Activated CD4-positive, alpha-beta T cell treated with anti-CD3 and anti-CD28 coated beads, Interleukin-2, amount 10 ng/mL, durations not matched to agents 24 days and 14 days (primary cell): ENCODE measurements at regions not wholly inside any gene's neighbourhood (a gene's known extent, or its start where the extent isn't known, plus 50 kb on each side); places are given as distances from the start of the nearest gene placed in this dataset.

Experiments used
- DNase-seq: peaks from one replicate; pipeline ENCODE4 v3.0.0; 2022
- H3K27ac Mint-ChIP-seq: one replicate; pipeline ENCODE4 v1.8.0; 2022; ENCODE audit warnings: mild to moderate bottlenecking, mixed read lengths
- H3K27me3 Mint-ChIP-seq: one replicate; pipeline ENCODE4 v1.8.0; 2022; ENCODE audit warnings: mixed read lengths
- H3K36me3 Mint-ChIP-seq: one replicate; pipeline ENCODE4 v1.8.0; 2022; ENCODE audit warnings: low read depth, mild to moderate bottlenecking, mixed read lengths
- H3K4me1 Mint-ChIP-seq: one replicate; pipeline ENCODE4 v1.8.0; 2021; ENCODE audit warnings: mixed read lengths
- H3K4me3 Mint-ChIP-seq: one replicate; pipeline ENCODE4 v1.8.0; 2022; ENCODE audit warnings: mild to moderate bottlenecking, moderate library complexity, mixed read lengths
- H3K9me3 Mint-ChIP-seq: one replicate; pipeline ENCODE4 v1.8.0; 2021; ENCODE audit warnings: mixed read lengths
- intact Hi-C: fragments of 100-400 bp; cut with micrococcal nuclease; formaldehyde crosslinking; loops from one replicate; pipeline ENCODE4 v1.15.1; 2023

DNA sequence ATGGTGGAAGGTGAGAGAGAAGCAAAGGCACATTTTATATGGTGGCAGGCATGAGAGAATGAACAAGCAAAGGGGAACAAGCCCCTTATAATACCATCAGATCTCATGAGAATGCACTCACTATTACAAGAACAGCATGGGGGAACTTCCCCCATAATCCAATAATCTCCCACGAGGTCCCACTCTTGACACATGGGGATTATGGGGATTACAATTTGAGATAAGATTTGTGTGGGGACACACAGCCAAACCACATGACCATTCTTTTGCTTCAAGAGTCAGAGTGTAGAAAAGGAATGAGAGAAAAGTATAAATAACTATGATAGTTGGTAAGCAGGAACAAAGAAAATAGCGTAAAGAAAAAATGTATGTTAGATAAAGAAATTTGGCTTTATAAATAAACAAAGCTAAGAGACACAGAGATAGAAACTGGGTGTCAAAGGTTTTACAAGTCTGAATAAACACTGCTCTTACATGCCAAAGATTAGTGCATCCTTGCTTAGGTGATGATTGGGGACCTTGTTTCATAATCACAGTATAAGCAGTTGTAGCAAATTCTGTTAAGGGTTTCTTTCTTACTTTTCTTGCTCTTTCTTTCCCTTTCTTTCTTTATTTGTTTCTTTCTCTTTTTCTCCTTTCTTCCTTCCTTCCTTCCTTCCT is 91.9 kb upstream of the PAPPA start:
- Mint-ChIP-seq H3K36me3 (no peaks in the 10 kb centered on the region), H3K4me3 (no peak overlapping the region), H3K27ac (no peak overlapping the region), H3K27me3 (no peaks in the 10 kb centered on the region), H3K4me1 (no peaks in the 10 kb centered on the region), H3K9me3 (no peaks in the 10 kb centered on the region)
- no peak for DNase-seq
- intact Hi-C loops = no loop called here

DNA sequence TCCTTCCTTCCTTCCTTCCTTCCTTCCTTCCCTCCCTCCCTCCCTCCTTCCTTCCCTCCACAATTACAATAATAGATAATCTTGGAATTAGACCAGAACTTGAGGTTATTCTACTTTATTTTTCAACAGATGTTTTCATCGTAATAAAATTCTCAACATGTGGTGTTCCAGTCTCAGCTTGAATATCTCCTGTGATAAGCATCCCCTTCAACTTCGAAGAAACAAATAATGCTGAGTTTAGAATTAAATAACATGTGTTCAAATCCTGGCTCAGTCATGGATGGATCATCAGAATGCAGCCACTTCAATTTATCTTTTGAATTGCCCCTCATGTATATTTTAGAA is 91.4 kb upstream of the PAPPA start:
- intact Hi-C loops = no loop called here
- H3K36me3 Mint-ChIP-seq = no peaks in the 10 kb centered on the region
- no peak for DNase-seq
- H3K27me3 Mint-ChIP-seq = no peaks in the 10 kb centered on the region
- no peaks in the 10 kb centered on the region for H3K4me1 Mint-ChIP-seq
- H3K4me3 Mint-ChIP-seq = no peak overlapping the region
- no peaks in the 10 kb centered on the region for H3K9me3 Mint-ChIP-seq
- no peak overlapping the region for H3K27ac Mint-ChIP-seq

DNA sequence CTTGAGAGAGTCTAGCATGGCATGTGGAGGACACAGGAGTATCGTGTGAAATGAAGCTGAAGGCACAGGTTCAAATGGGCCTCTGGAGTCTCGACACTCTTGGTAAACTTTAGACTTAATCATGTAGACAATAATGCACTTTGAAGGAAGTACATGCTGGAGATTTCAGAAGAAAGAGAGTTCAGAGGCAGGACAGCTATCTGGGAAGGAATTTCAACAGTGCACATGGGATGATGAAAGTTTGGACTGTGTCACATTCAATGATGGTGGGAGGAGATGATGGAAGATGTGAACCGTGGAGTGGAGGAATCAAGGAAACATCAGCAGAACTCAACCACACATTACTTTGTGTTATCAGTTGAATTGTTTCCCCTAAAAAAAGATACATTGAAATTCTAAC is 88.6 kb upstream of the PAPPA start:
- no peak overlapping the region for H3K4me3 Mint-ChIP-seq
- H3K36me3 Mint-ChIP-seq = no peaks in the 10 kb centered on the region
- H3K27me3 Mint-ChIP-seq = no peaks in the 10 kb centered on the region
- intact Hi-C loops = no loop called here
- H3K9me3 Mint-ChIP-seq = no peaks in the 10 kb centered on the region
- no peaks in the 10 kb centered on the region for H3K4me1 Mint-ChIP-seq
- DNase-seq = no peak
- H3K27ac Mint-ChIP-seq = no peak overlapping the region

DNA sequence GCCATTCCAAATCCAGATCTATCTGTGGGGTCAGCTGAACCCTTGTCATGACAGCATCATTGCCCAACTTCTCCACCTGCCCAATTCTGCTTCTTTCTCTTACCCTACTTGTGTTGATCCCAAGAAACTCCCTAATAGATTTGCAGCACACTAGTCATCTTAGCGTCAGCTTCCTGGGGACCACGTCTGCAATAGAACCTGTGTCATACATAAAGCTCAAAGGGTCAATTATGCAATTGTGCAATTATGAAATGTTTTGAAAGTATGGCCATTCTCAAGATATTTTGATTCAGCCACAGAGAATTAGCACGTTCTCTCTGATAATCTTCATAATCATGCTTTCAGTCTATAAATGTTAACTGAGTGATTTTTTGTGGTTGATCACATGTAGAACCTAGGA is 87.4 kb upstream of the PAPPA start:
- Mint-ChIP-seq H3K27ac (no peak overlapping the region), H3K4me1 (no peaks in the 10 kb centered on the region), H3K27me3 (no peaks in the 10 kb centered on the region), H3K4me3 (no peak overlapping the region), H3K36me3 (no peaks in the 10 kb centered on the region), H3K9me3 (no peaks in the 10 kb centered on the region)
- intact Hi-C loops = no loop called here
- no peak for DNase-seq

DNA sequence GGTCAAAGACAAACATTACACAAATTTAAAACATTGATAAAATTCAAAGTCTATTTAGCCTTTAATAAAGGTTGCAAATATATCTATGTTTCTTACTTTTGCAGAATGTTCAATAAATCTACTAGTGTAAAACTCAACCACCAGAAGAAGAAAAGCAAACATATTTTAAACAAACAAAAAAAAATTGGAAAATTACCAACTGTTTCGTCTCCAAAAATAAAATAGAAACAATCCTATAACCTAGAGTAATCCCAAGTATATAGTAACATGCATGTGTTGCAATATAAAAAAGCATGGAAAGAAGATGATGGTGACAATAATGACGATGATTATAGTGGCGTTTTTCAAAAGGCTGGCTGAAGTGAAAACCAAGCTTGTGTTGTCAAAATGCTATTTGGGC is 86.0 kb upstream of the PAPPA start:
- no peaks in the 10 kb centered on the region for H3K9me3 Mint-ChIP-seq
- H3K36me3 Mint-ChIP-seq = no peaks in the 10 kb centered on the region
- intact Hi-C loops = no loop called here
- no peaks in the 10 kb centered on the region for H3K4me1 Mint-ChIP-seq
- H3K27me3 Mint-ChIP-seq = no peaks in the 10 kb centered on the region
- no peak overlapping the region for H3K27ac Mint-ChIP-seq
- no peak overlapping the region for H3K4me3 Mint-ChIP-seq
- no peak for DNase-seq

DNA sequence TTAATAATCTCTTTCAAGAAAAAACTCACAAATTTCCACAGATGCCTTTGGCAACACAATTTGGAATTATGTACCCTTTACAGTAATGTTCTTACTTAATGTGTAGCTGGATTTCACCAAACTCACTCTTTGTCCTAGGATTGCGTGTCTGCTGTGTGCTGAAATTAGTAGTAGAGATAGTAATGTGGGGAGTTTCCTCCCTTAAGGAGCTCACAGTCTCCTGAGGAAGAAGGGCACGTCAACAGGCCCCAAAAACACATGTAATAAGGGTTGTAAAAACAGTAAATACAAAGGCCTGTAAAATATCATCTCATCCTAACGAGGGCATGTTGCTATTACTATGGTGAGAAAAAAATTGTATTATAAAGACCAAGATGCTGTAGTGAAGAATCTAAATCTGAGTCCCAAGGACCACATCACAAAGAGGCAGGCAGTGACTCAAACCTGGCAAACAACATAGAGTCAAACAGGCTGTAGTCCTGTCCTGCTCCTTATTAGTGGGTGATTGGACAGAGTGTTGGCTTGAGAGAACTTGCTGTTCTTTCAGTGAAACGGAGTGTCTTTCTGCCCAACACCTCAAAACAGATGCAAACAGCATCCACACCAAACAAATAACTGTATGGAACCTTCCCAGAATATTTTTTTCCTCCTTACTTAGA is 83.2 kb upstream of the PAPPA start:
- Mint-ChIP-seq H3K4me1 (no peaks in the 10 kb centered on the region), H3K9me3 (no peaks in the 10 kb centered on the region), H3K27me3 (no peaks in the 10 kb centered on the region), H3K36me3 (no peaks in the 10 kb centered on the region), H3K27ac (no peak overlapping the region), H3K4me3 (no peak overlapping the region)
- DNase-seq = no peak
- intact Hi-C loops = no loop called here

DNA sequence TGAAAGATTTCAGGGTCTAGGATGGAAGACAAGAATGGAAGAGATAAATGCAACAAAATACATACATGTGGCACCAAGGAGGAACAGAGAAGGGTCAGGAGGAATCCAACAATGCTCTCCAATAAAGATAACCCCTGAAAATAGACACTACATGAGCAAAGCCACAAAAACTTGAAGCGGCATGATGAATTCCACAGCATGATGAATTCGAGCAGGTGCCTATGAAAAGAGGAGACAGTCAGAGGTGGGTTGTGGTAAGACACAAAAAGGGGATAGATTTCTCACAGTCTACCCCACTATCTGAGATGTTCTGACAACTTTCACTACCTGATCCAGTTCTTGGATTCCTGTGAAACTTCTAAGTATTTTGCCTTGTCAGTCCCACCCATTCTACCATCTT is 81.5 kb upstream of the PAPPA start:
- H3K36me3 Mint-ChIP-seq = no peaks in the 10 kb centered on the region
- no peak for DNase-seq
- H3K27me3 Mint-ChIP-seq = no peaks in the 10 kb centered on the region
- H3K9me3 Mint-ChIP-seq = no peaks in the 10 kb centered on the region
- H3K4me3 Mint-ChIP-seq = no peak overlapping the region
- H3K4me1 Mint-ChIP-seq = no peaks in the 10 kb centered on the region
- intact Hi-C loops = no loop called here
- H3K27ac Mint-ChIP-seq = no peak overlapping the region

DNA sequence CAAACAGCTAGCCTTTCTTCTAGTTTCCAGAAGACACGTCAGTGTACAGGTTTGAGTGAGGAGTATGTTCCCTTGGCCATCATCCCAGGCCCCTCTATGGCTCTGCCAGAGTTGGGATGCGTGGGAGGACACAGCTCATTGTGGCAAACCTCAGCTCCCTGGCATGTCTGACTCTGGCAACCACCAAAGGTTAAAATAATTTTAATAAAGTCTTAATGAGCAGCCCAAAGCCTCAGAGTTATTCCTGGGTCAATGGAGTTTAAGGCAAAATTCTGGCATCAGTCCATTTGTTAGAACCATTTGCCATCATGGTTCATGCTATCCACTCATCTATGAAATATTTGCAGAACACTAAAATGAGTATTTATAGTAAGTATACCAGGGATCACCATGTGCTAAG is 79.8 kb upstream of the PAPPA start:
- H3K9me3 Mint-ChIP-seq = no peaks in the 10 kb centered on the region
- no peaks in the 10 kb centered on the region for H3K4me1 Mint-ChIP-seq
- no peaks in the 10 kb centered on the region for H3K36me3 Mint-ChIP-seq
- no peak overlapping the region for H3K4me3 Mint-ChIP-seq
- no peaks in the 10 kb centered on the region for H3K27me3 Mint-ChIP-seq
- intact Hi-C loops = no loop called here
- no peak overlapping the region for H3K27ac Mint-ChIP-seq
- no peak for DNase-seq

DNA sequence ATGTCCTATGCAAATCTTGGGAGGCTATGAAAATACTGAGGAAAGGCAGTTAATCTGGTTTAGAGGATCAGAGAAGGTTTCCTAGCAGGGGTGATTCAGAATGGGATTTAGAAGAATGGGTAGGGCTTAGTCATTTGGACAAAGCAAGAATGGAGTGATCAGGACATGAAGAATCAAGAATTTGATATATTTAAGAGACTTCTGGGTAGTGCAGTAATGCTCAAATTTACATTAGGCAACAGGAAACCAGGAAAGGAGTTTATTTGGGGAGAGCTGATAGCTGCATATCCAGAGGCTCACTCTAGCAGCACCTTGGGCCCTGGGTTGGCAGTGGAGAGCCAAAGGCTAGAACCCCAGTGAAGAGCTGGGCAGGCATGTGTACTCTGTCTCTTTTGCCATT is 78.9 kb upstream of the PAPPA start:
- no peaks in the 10 kb centered on the region for H3K4me1 Mint-ChIP-seq
- H3K36me3 Mint-ChIP-seq = no peaks in the 10 kb centered on the region
- no peak for DNase-seq
- H3K27me3 Mint-ChIP-seq = no peaks in the 10 kb centered on the region
- H3K27ac Mint-ChIP-seq = no peak overlapping the region
- H3K4me3 Mint-ChIP-seq = no peak overlapping the region
- H3K9me3 Mint-ChIP-seq = no peaks in the 10 kb centered on the region
- intact Hi-C loops = no loop called here

DNA sequence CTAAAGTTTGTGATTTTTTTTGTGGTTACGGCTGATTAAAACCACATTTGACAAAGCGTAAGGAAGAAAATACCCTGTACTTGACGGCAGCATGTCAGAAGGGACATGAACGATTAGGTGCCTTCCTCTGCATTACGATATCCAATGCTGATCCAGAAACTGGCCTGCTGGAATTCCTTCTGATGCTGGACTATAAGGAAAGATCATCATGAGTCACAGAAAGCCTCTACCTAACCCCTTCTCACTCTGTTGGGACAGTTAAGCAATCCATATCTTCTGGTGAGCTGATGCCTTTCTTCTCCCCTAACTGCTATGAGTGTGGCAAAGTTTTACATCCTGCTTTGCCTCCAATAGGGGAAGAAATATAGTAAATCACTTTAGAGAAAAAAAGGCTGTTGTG is 78.4 kb upstream of the PAPPA start:
- DNase-seq = no peak
- Mint-ChIP-seq H3K27ac (no peak overlapping the region), H3K36me3 (no peaks in the 10 kb centered on the region), H3K4me3 (no peak overlapping the region), H3K27me3 (no peaks in the 10 kb centered on the region), H3K9me3 (no peaks in the 10 kb centered on the region), H3K4me1 (no peaks in the 10 kb centered on the region)
- intact Hi-C loops = no loop called here

DNA sequence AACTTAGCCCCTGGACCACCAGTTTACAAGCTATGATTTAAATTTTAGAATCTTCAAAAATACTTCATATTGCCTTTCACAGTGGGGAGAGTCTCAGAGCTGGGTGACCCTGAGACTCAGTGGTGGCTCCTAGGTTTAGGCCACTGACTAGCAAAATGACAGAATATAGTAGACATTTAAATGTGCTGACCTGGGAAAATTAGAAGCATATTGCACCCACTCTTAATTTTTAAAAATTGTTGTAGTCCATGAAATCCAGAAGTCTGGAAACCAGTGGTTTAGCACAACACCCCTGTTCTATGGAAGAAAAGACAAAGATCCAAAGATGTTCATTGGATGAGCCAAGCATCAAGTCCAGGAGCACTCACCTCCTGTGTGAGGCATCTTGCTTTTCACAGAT is 75.0 kb upstream of the PAPPA start:
- no peak for DNase-seq
- intact Hi-C loops = no loop called here
- Mint-ChIP-seq H3K4me1 (no peaks in the 10 kb centered on the region), H3K4me3 (no peak overlapping the region), H3K36me3 (no peaks in the 10 kb centered on the region), H3K27me3 (no peaks in the 10 kb centered on the region), H3K9me3 (no peaks in the 10 kb centered on the region), H3K27ac (no peak overlapping the region)

DNA sequence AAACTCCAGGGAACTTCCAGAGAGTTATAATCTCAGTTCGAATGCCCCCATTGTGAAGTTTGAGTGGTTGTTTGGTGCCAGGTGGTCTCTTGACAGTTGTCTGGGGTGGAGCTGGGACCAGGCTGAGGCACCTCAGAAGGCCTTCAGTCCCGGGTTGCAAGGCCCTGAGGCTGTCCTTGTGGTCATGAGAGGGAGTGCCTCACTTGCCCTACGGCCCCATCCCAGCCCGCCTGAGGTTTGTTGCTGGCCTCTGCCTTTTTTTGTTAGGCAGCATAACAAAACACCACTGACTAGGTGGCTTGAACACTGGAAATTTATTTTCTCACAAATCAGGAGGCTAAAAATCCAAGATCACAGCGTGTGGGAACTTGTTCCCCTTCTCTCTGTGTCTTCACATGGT is 73.0 kb upstream of the PAPPA start:
- no peak overlapping the region for H3K4me3 Mint-ChIP-seq
- no peak for DNase-seq
- no peaks in the 10 kb centered on the region for H3K27me3 Mint-ChIP-seq
- H3K4me1 Mint-ChIP-seq = no peaks in the 10 kb centered on the region
- no peak overlapping the region for H3K27ac Mint-ChIP-seq
- no peaks in the 10 kb centered on the region for H3K9me3 Mint-ChIP-seq
- H3K36me3 Mint-ChIP-seq = no peaks in the 10 kb centered on the region
- intact Hi-C loops = no loop called here

DNA sequence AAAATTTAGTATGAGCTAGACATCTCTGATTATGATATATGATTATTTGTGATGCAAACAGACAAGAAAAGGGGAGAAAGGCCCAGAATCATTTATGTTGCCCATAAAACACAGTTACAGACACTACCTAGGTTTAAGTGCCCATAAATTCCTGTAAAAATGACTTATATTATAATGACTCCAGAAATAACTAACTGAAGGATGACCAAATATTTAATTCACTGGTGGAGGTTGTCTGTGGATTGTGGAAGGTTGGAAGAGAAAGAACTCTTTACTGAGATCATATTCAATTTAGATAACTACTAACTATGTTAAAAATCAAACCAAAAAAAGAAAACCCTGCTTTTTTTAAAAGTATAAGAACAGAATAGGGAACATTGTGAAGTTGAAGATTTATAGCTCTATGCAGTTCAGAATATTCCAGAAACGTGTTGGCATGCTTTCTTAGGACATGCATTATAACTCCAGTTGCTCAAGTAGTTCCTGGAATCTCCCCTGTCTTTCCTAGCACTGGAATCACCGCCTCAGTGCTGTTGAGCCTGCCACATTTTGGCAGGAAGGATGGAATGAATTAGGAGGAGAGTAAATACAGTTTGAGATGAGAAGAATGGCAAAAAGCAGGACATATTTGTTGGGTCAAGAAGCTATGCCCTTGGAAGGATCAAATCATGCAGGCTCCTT is 72.0 kb upstream of the PAPPA start:
- no peak overlapping the region for H3K27ac Mint-ChIP-seq
- no peak for DNase-seq
- H3K36me3 Mint-ChIP-seq = no peaks in the 10 kb centered on the region
- H3K4me3 Mint-ChIP-seq = no peak overlapping the region
- H3K4me1 Mint-ChIP-seq = no peaks in the 10 kb centered on the region
- intact Hi-C loops = no loop called here
- no peaks in the 10 kb centered on the region for H3K27me3 Mint-ChIP-seq
- no peaks in the 10 kb centered on the region for H3K9me3 Mint-ChIP-seq

DNA sequence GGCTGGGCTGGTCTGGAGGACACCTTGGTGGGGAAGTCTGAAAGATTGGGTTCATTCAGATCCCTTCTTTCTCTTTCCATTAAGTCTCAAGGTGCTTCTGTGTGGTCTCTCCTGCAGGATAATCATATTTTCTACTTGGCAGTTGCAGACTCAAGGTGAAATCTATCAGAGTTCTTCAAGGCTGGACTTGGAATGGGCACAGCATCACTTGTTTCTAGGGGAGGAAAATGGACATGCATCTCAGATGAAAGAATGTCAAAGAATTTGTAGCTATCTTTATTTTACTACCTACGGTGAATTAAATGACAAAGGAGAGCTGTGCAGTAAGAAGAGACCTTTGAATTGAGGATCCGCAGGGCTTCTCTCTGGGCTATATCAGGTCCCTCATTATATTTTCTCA is 69.8 kb upstream of the PAPPA start:
- H3K4me1 Mint-ChIP-seq = no peaks in the 10 kb centered on the region
- intact Hi-C loops = no loop called here
- H3K4me3 Mint-ChIP-seq = no peak overlapping the region
- no peaks in the 10 kb centered on the region for H3K9me3 Mint-ChIP-seq
- no peaks in the 10 kb centered on the region for H3K27me3 Mint-ChIP-seq
- no peak for DNase-seq
- no peaks in the 10 kb centered on the region for H3K36me3 Mint-ChIP-seq
- H3K27ac Mint-ChIP-seq = no peak overlapping the region

DNA sequence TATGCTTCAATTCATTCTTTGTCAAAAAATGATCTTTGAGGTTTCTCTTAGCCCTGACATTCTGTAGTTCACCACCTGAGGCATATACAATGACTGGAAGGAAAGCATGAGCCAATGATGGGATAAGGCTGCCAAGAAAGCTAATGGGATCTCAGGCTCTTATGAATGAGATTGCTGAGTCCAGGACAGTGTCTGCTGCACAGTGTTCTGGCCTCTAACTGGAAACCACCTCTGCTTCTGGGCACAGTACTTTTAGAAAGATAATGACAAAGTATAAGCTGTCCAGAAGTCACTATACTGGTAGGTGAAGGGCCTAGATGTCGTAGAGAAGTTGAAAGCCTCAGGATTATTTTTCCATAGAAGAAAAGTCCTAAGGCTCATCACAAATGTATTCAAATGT is 69.1 kb upstream of the PAPPA start:
- H3K36me3 Mint-ChIP-seq = no peaks in the 10 kb centered on the region
- H3K27ac Mint-ChIP-seq = no peak overlapping the region
- intact Hi-C loops = no loop called here
- DNase-seq = no peak
- no peak overlapping the region for H3K4me3 Mint-ChIP-seq
- no peaks in the 10 kb centered on the region for H3K9me3 Mint-ChIP-seq
- no peaks in the 10 kb centered on the region for H3K27me3 Mint-ChIP-seq
- no peaks in the 10 kb centered on the region for H3K4me1 Mint-ChIP-seq
